Lower leg skin (tissue), 4 donors: ENCODE measurements at regions not wholly inside any gene's neighbourhood (a gene's known extent, or its start where the extent isn't known, plus 50 kb on each side); places are given as distances from the start of the nearest gene placed in this dataset.

Experiments
- DNase-seq, 2 donors: peaks; one replicate each; pipeline ENCODE4 v3.0.0-alpha.2; 2019; ENCODE audit warnings: low spot score in 2 of 2
- H3K4me3 ChIP-seq: fragments of 200-600 bp; sonication (generic); 2 replicates; pipeline ENCODE4 v1.5.1; 2017; ENCODE audit warnings: mild to moderate bottlenecking, low read depth; ENCODE audit not compliant: poor library complexity, severe bottlenecking
- CTCF ChIP-seq, 3 donors: fragments of 450-650 bp; IDR thresholded peaks; one replicate each; pipeline ENCODE4 v1.5.1; 2016; ENCODE audit warnings: antibody characterized with exemption in 3 of 3, mild to moderate bottlenecking in 3 of 3, moderate library complexity in 2 of 3
- POLR2A ChIP-seq, 2 donors: fragments of 450-650 bp; IDR thresholded peaks; one replicate each; pipeline ENCODE4 v1.6.1; 2016 to 2017; ENCODE audit warnings: antibody characterized with exemption in 2 of 2, mild to moderate bottlenecking in 1 of 2, moderate library complexity in 1 of 2
- WGBS, 2 donors: methylation state at CpG; one replicate each; pipeline ENCODE4 v1.1.5; 2018; 5-methylcytosine and 5-hydroxymethylcytosine counted together
- intact Hi-C: fragments of 100-400 bp; cut with DNase I; formaldehyde crosslinking; loops from one replicate; pipeline ENCODE4 v1.15.0; 2023; ENCODE audit warnings: low total_unique reads

GRCh38 chrX:42477396-42477795 lies 300.6 kb downstream of the PPP1R2C start:
- no peak for DNase-seq
- TF ChIP-seq POLR2A (IDR thresholded peaks at IDR 0.05) = no peak
- TF ChIP-seq CTCF (IDR thresholded peaks at IDR 0.05) = no peak
- 61 to 63% methylated on average over 1 of the region's 1 CpG for WGBS, 2 donors
- H3K4me3 ChIP-seq = no peak overlapping the region
- intact Hi-C loops = no loop called here

GRCh38 chrX:42472727-42473126 lies 305.2 kb downstream of the PPP1R2C start:
- intact Hi-C loops = no loop called here
- TF ChIP-seq POLR2A (IDR thresholded peaks at IDR 0.05) (no peak), CTCF (IDR thresholded peaks at IDR 0.05) (no peak)
- WGBS, 2 donors = 52 to 63% methylated on average over 1 of the region's 1 CpG
- no peak for DNase-seq
- no peak overlapping the region for H3K4me3 ChIP-seq

- TF ChIP-seq CTCF (IDR thresholded peaks at IDR 0.05) (no peak), POLR2A (IDR thresholded peaks at IDR 0.05) (no peak)
- H3K4me3 ChIP-seq = no peak overlapping the region
- WGBS, 2 donors = 74 to 82% methylated on average over 4 of the region's 4 CpGs
- no peak for DNase-seq
- intact Hi-C loops = no loop called here
These were observed 311.5 kb downstream of the PPP1R2C start for GRCh38 chrX:42466332-42467046.

- no peak for DNase-seq
- no peak for TF ChIP-seq CTCF (IDR thresholded peaks at IDR 0.05)
- TF ChIP-seq POLR2A (IDR thresholded peaks at IDR 0.05) = no peak
- intact Hi-C loops = no loop called here
- no peak overlapping the region for H3K4me3 ChIP-seq
- WGBS, 2 donors = 38 to 68% methylated on average over 1 of the region's 1 CpG
These were observed 312.1 kb downstream of the PPP1R2C start for GRCh38 chrX:42465821-42466220.

GRCh38 chrX:42463706-42464490 lies 314.1 kb downstream of the PPP1R2C start:
- intact Hi-C loops = no loop called here
- 87 to 93% methylated on average over 4 of the region's 4 CpGs for WGBS, 2 donors
- no peak overlapping the region for H3K4me3 ChIP-seq
- TF ChIP-seq CTCF (IDR thresholded peaks at IDR 0.05) (no peak), POLR2A (IDR thresholded peaks at IDR 0.05) (no peak)
- DNase-seq = no peak
